MCF 10A (cell line): ENCODE measurements at regions not wholly inside any gene's neighbourhood (a gene's known extent, or its start where the extent isn't known, plus 50 kb on each side); places are given as distances from the start of the nearest gene placed in this dataset.
"Not testable (repeated sequence)": the region's sequence is repeated elsewhere in the genome, so short reads cannot be mapped to it uniquely, and the experiment has no call there.

Experiments
- BruUV-seq: library from RNA; stranded (reverse); fragments of 400-500 nt; replicated peaks from 2 replicates; lab custom pipeline; 2021; lab: Mats Ljungman, UMichigan
- CTCF ChIA-PET: fragments of 300-600 bp; sonication (Branson Sonifier 250); formaldehyde crosslinking; extraction: SDS; loops from one replicate; lab custom pipeline; 2021; ENCODE audit warnings: antibody characterized with exemption, inconsistent platforms; lab: Yijun Ruan, JAX
- POLR2A ChIA-PET: fragments of 300-600, 350-650 bp; sonication (Branson Sonifier 250); formaldehyde crosslinking; extraction: SDS; loops from one replicate; lab custom pipeline; 2020; ENCODE audit warnings: antibody characterized with exemption, inconsistent platforms; lab: Yijun Ruan, JAX
- DNase-seq: peaks from one replicate; pipeline ENCODE4 v3.0.0-alpha.2; 2018; ENCODE audit not compliant: unreplicated experiment
- H3K27ac Mint-ChIP-seq: one replicate; pipeline ENCODE4 v1.8.0; 2022; ENCODE audit warnings: mild to moderate bottlenecking, low read depth, mixed read lengths; ENCODE audit not compliant: unreplicated experiment
- H3K27me3 Mint-ChIP-seq: one replicate; pipeline ENCODE4 v1.8.0; 2022; ENCODE audit warnings: mixed read lengths; ENCODE audit not compliant: insufficient read depth, unreplicated experiment
- H3K36me3 Mint-ChIP-seq: one replicate; pipeline ENCODE4 v1.8.0; 2022; ENCODE audit warnings: mild to moderate bottlenecking, moderate library complexity, mixed read lengths; ENCODE audit not compliant: insufficient read depth, unreplicated experiment
- H3K4me1 Mint-ChIP-seq: one replicate; pipeline ENCODE4 v1.8.0; 2022; ENCODE audit warnings: mixed read lengths; ENCODE audit not compliant: insufficient read depth, unreplicated experiment
- H3K4me3 Mint-ChIP-seq: one replicate; pipeline ENCODE4 v1.8.0; 2022; ENCODE audit warnings: mild to moderate bottlenecking, moderate library complexity, mixed read lengths; ENCODE audit not compliant: unreplicated experiment
- H3K9me3 Mint-ChIP-seq: one replicate; pipeline ENCODE4 v1.8.0; 2022; ENCODE audit warnings: mixed read lengths; ENCODE audit not compliant: unreplicated experiment
- intact Hi-C: fragments of 100-400 bp; cut with micrococcal nuclease; formaldehyde crosslinking; loops from 2 replicates; pipeline ENCODE4 v1.14.1; 2022
- TF ChIP-seq, protein P1 (sequence below): fragments of 200-600 bp; IDR thresholded peaks from one replicate; pipeline ENCODE4 v1.8.0; 2022; ENCODE audit warnings: antibody characterized with exemption, mild to moderate bottlenecking; ENCODE audit not compliant: unreplicated experiment

DNA sequence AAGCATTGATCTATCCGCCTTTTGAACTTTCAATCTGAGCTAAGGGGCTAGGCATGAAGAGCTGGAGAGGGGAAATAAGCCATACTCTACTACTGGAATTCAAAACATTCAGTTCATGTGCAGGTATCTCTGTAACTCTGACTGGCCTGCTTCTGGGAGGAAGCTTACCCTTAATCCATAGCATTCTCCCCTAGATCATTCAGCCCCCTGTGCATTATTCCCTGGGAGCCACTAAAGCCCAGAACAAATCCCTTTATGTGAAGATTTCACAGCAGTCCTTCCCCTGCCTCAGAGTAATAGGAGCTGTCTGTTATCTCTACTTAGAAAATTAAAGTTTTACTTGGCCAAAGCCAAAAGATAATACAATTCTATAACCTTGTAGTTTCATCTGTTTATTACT, 300.7 kb downstream of the SEC16B start:
- BruUV-seq = no TSS peak
- TF ChIP-seq, protein P1, sequence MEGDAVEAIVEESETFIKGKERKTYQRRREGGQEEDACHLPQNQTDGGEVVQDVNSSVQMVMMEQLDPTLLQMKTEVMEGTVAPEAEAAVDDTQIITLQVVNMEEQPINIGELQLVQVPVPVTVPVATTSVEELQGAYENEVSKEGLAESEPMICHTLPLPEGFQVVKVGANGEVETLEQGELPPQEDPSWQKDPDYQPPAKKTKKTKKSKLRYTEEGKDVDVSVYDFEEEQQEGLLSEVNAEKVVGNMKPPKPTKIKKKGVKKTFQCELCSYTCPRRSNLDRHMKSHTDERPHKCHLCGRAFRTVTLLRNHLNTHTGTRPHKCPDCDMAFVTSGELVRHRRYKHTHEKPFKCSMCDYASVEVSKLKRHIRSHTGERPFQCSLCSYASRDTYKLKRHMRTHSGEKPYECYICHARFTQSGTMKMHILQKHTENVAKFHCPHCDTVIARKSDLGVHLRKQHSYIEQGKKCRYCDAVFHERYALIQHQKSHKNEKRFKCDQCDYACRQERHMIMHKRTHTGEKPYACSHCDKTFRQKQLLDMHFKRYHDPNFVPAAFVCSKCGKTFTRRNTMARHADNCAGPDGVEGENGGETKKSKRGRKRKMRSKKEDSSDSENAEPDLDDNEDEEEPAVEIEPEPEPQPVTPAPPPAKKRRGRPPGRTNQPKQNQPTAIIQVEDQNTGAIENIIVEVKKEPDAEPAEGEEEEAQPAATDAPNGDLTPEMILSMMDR = no peak
- Mint-ChIP-seq H3K9me3 (no peaks in the 10 kb centered on the region), H3K4me1 (no peaks in the 10 kb centered on the region), H3K4me3 (no peak overlapping the region), H3K27me3 (no peaks in the 10 kb centered on the region), H3K36me3 (no peaks in the 10 kb centered on the region), H3K27ac (no peak overlapping the region)
- ChIA-PET POLR2A (no interaction called here), CTCF (interaction anchor here (0.8 to 1.1 kb wide), 2 partner anchors 217 to 274 kb away, joined by 3 read pairs; no protein-coding TSS in a partner anchor)
- DNase-seq = no peak
- intact Hi-C loops = no loop called here

DNA sequence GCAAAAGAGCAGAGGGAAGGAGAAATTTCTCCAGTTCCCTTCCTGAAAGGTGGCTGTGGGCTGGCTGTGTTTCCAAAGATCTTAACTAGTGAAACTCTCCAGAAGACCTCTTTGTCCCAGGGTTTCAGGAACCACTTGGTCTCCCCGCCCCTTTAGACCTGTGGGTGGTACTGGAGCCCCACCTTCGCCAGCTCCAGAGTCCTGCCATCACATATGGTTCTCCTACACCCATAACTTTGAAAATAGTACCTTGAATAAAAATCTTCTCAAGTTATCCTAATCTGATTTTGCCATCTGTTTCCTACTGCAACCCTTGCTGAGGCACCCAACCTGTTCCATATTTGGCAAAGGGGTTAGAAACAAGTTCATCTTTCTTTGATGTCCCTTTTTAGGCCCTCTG, 303.9 kb downstream of the SEC16B start:
- TF ChIP-seq, protein P1 = no peak
- no peaks in the 10 kb centered on the region for H3K36me3 Mint-ChIP-seq
- ChIA-PET CTCF (interaction anchor here (1.1 kb wide), 1 partner anchor 9 kb away, joined by 3 read pairs; no protein-coding TSS in a partner anchor), POLR2A (no interaction called here)
- DNase-seq = no peak
- intact Hi-C loops = no loop called here
- H3K9me3 Mint-ChIP-seq = no peaks in the 10 kb centered on the region
- no peak overlapping the region for H3K4me3 Mint-ChIP-seq
- H3K4me1 Mint-ChIP-seq = no peaks in the 10 kb centered on the region
- BruUV-seq = no TSS peak
- H3K27me3 Mint-ChIP-seq = peaks cover 32% of the 10 kb centered on the region
- H3K27ac Mint-ChIP-seq = no peak overlapping the region

DNA sequence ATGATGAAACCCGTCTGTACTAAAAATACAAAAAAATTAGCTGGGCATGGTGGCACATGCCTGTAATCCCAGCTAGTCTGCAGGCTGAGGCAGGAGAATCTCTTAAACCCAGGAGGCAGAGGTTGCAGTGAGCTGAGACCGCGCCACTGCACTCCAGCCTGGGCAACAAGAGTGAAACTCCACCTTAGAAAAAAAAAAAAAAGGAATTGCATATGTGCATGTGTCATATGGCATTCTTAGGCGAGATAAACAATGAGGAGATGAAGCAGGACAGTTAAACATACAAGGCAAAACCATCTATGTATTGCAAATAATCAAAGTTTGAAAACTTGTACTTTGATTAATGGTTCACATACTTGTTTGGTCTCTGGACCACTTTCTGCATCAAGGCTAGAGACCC, 305.1 kb downstream of the SEC16B start:
- POLR2A ChIA-PET, DNase-seq, H3K27ac Mint-ChIP-seq: not testable (repeated sequence)

DNA sequence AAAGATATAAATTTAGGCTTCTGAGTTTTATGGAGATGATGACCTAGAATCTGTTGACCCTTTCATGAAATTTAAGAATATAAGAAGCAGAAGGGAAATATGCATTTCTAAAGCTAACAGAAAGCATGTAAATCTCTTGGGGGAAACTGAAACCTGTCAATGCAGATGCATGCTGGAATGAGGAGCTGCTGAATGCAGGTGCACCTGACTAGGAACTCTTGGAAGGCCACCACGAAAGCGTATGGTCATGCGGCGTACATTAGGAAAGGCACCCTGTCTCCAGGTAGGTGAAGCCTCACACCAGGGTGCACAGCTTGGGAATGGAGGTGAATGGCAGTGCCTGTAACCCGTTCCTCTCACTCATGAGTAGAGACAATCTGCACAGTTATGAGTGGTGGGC, 309.7 kb downstream of the SEC16B start:
- Mint-ChIP-seq H3K4me1 (no peaks in the 10 kb centered on the region), H3K27ac (no peak overlapping the region), H3K27me3 (peaks cover 59% of the 10 kb centered on the region), H3K36me3 (no peaks in the 10 kb centered on the region), H3K9me3 (no peaks in the 10 kb centered on the region), H3K4me3 (no peak overlapping the region)
- no TSS peak for BruUV-seq
- POLR2A ChIA-PET = no interaction called here
- TF ChIP-seq, protein P1 = no peak
- DNase-seq = no peak
- intact Hi-C loops = no loop called here
- CTCF ChIA-PET = no interaction called here

More for the DNA sequence above, 305.1 kb downstream of the SEC16B start:
- intact Hi-C loops, H3K9me3 Mint-ChIP-seq, H3K36me3 Mint-ChIP-seq, H3K4me3 Mint-ChIP-seq, H3K4me1 Mint-ChIP-seq, BruUV-seq: not testable (repeated sequence)
- peaks cover 38% of the 10 kb centered on the region for H3K27me3 Mint-ChIP-seq
- CTCF ChIA-PET = interaction anchor here (0.6 kb wide), 1 partner anchor 774 kb away, joined by 3 read pairs; no protein-coding TSS in a partner anchor

DNA sequence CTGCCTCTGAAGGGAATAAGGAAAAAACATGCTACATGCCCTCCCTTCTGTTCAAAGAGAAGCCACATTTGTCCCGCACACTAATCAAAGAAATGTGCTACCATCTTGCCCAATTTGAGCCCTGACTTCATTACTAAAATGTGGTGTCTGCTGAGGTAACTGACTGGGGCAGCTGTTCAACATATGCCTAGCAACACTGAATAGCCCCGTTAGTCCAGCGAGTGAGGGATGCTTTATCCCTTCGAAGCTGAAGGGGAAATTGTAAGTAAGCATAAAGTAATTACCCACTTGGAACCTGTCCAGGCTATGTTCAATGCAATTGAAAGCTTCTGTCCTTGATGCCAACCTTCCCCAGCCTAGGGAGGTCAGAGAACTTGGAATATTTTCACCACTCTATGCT, 310.6 kb downstream of the SEC16B start:
- ChIA-PET CTCF (interaction anchor here (0.9 kb wide), 1 partner anchor 14 kb away, joined by 3 read pairs; no protein-coding TSS in a partner anchor), POLR2A (no interaction called here)
- no peaks in the 10 kb centered on the region for H3K4me1 Mint-ChIP-seq
- no peaks in the 10 kb centered on the region for H3K36me3 Mint-ChIP-seq
- H3K4me3 Mint-ChIP-seq = no peak overlapping the region
- peaks cover 59% of the 10 kb centered on the region for H3K27me3 Mint-ChIP-seq
- DNase-seq = no peak
- TF ChIP-seq, protein P1 = no peak
- no TSS peak for BruUV-seq
- H3K27ac Mint-ChIP-seq = no peak overlapping the region
- H3K9me3 Mint-ChIP-seq = no peaks in the 10 kb centered on the region
- intact Hi-C loops = no loop called here
